Neural cell (in vitro differentiated cells): ENCODE measurements at regions not wholly inside any gene's neighbourhood (a gene's known extent, or its start where the extent isn't known, plus 50 kb on each side); places are given as distances from the start of the nearest gene placed in this dataset.

Source experiments
- H2AFZ ChIP-seq: fragments of 200-600, 300-800 bp; sonication (generic), shearing (Covaris generic); 2 replicates; pipeline ENCODE4 v1.6.0; 2014; ENCODE audit warnings: low read depth, mild to moderate bottlenecking, antibody characterized with exemption, low read length, moderate library complexity
- H3F3A ChIP-seq: fragments of 200-600 bp; shearing (Covaris generic); 2 replicates; pipeline ENCODE4 v1.6.1; 2016; ENCODE audit warnings: mild to moderate bottlenecking, moderate library complexity, mixed read lengths, antibody characterized with exemption, low read length; ENCODE audit not compliant: insufficient read depth, poor library complexity, severe bottlenecking
- H3K27ac ChIP-seq: fragments of 200-600, 300-800 bp; sonication (generic), shearing (Covaris generic); 2 replicates; pipeline ENCODE4 v1.5.1; 2014; ENCODE audit warnings: mild to moderate bottlenecking, low read length, moderate library complexity
- H3K27me3 ChIP-seq: fragments of 300-800, 200-600 bp; sonication (generic), shearing (Covaris generic); 2 replicates; pipeline ENCODE4 v1.6.0; 2014; ENCODE audit warnings: mild to moderate bottlenecking, low read depth, low read length, moderate library complexity; ENCODE audit not compliant: insufficient read depth
- H3K36me3 ChIP-seq: fragments of 300-800, 200-600 bp; sonication (generic), shearing (Covaris generic); 2 replicates; pipeline ENCODE4 v1.5.1; 2014; ENCODE audit warnings: mild to moderate bottlenecking, antibody characterized with exemption, low read length, moderate library complexity; ENCODE audit not compliant: insufficient read depth
- H3K4me2 ChIP-seq: fragments of 300-800, 200-600 bp; sonication (generic), shearing (Covaris generic); 2 replicates; pipeline ENCODE4 v1.6.0; 2014; ENCODE audit warnings: mild to moderate bottlenecking, low read length
- H3K4me3 ChIP-seq: fragments of 300-800, 200-600 bp; sonication (generic), shearing (Covaris generic); 2 replicates; pipeline ENCODE4 v1.5.1; 2014; ENCODE audit warnings: mild to moderate bottlenecking, low read length, moderate library complexity
- H3K79me2 ChIP-seq: fragments of 200-600 bp; shearing (Covaris generic); replicated peaks from 2 replicates; pipeline ENCODE4 v1.6.0; 2014; ENCODE audit warnings: mild to moderate bottlenecking, low read length, moderate library complexity; ENCODE audit not compliant: insufficient read depth
- H3K9ac ChIP-seq: fragments of 300-800, 200-600 bp; sonication (generic), shearing (Covaris generic); 2 replicates; pipeline ENCODE4 v1.6.1; 2016; ENCODE audit warnings: mild to moderate bottlenecking, low read length, mixed read lengths
- H3K9me2 ChIP-seq: fragments of 200-600 bp; shearing (Covaris generic); 2 replicates; pipeline ENCODE4 v1.6.1; 2016; ENCODE audit warnings: mild to moderate bottlenecking, low read length, mixed read lengths; ENCODE audit not compliant: insufficient read depth
- H3K9me3 ChIP-seq: fragments of 200-600, 300-800 bp; sonication (generic), shearing (Covaris generic); 2 replicates; pipeline ENCODE4 v1.6.1; 2016; ENCODE audit warnings: mild to moderate bottlenecking, mixed run types, low read length, moderate library complexity, mixed read lengths
- H4K20me1 ChIP-seq: fragments of 200-600 bp; shearing (Covaris generic); 2 replicates; pipeline ENCODE4 v1.6.1; 2016; ENCODE audit warnings: mild to moderate bottlenecking, mixed run types; ENCODE audit not compliant: insufficient read depth
- EP300 ChIP-seq: fragments of 450-650 bp; conservative IDR thresholded peaks from 2 replicates; pipeline ENCODE4 v1.6.1; 2014; ENCODE audit warnings: antibody characterized with exemption, mild to moderate bottlenecking, moderate library complexity; ENCODE audit not compliant: poor library complexity, severe bottlenecking
- EZH2 ChIP-seq: fragments of 200-600, 300-800 bp; shearing (Covaris generic), sonication (generic); IDR thresholded peaks from 2 replicates; pipeline ENCODE4 v1.6.1; 2014; ENCODE audit warnings: antibody characterized with exemption, low read length, borderline replicate concordance, mild to moderate bottlenecking; ENCODE audit not compliant: insufficient read depth, poor library complexity, severe bottlenecking
- MXI1 ChIP-seq: fragments of 450-650 bp; conservative IDR thresholded peaks from 2 replicates; pipeline ENCODE4 v1.6.1; 2014; ENCODE audit warnings: antibody characterized with exemption, mild to moderate bottlenecking; ENCODE audit not compliant: poor library complexity, severe bottlenecking
- POLR2AphosphoS5 ChIP-seq: IDR thresholded peaks from 2 replicates; pipeline ENCODE4 v1.6.1; 2012
- RAD21 ChIP-seq: fragments of 450-650 bp; conservative IDR thresholded peaks from 2 replicates; pipeline ENCODE4 v1.6.1; 2014; ENCODE audit warnings: antibody characterized with exemption, mild to moderate bottlenecking, moderate library complexity
- SMC3 ChIP-seq: fragments of 450-650 bp; conservative IDR thresholded peaks from 2 replicates; pipeline ENCODE4 v1.6.1; 2014; ENCODE audit warnings: antibody characterized with exemption, mild to moderate bottlenecking, moderate library complexity; ENCODE audit not compliant: poor library complexity
- TAF1 ChIP-seq: IDR thresholded peaks from 2 replicates; pipeline ENCODE4 v1.6.1; 2012; ENCODE audit warnings: low read depth
- TF ChIP-seq, protein P1 (sequence below): fragments of 450-650 bp; IDR thresholded peaks from 2 replicates; pipeline ENCODE4 v1.5.1; 2014; ENCODE audit warnings: antibody characterized with exemption, mild to moderate bottlenecking, moderate library complexity; ENCODE audit not compliant: poor library complexity, severe bottlenecking
- TF ChIP-seq, protein P2 (sequence below): IDR thresholded peaks from 2 replicates; pipeline ENCODE4 v1.6.1; 2012; ENCODE audit warnings: borderline replicate concordance

DNA sequence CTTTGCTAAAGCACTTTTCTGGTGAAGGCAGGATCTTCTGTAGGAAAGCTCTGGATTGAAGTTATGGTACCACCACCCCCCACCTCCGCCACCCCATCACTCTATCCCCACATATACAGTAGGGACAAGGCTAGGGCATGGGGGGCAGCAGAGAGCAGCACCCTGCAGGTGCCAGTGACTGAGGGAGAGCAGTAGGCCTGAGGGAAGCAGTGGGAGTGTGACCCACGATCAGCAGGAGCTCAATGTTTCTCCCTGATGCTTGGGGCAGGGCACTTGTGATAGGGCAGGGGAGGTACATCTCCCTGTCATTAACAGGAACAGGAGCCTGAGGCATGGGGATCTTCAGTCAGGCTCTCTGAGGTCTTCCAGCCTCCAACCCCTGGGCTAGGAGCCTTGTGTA lies 121.6 kb downstream of the ZFP36L2 start:
- Histone ChIP-seq H3K27me3 (no peaks in the 10 kb centered on the region), H3K4me2 (no peak overlapping the region), H3K9ac (no peak overlapping the region), H3K4me3 (no peak overlapping the region), H3F3A (no peaks in the 10 kb centered on the region), H3K79me2 (no peaks in the 10 kb centered on the region), H3K27ac (no peak overlapping the region), H3K9me2 (no peaks in the 10 kb centered on the region), H3K36me3 (no peaks in the 10 kb centered on the region), H2AFZ (no peak overlapping the region), H4K20me1 (no peaks in the 10 kb centered on the region), H3K9me3 (no peaks in the 10 kb centered on the region)
- no peak for TF ChIP-seq EZH2
- TF ChIP-seq TAF1 = no peak
- no peak for TF ChIP-seq EP300
- no peak for TF ChIP-seq MXI1

DNA sequence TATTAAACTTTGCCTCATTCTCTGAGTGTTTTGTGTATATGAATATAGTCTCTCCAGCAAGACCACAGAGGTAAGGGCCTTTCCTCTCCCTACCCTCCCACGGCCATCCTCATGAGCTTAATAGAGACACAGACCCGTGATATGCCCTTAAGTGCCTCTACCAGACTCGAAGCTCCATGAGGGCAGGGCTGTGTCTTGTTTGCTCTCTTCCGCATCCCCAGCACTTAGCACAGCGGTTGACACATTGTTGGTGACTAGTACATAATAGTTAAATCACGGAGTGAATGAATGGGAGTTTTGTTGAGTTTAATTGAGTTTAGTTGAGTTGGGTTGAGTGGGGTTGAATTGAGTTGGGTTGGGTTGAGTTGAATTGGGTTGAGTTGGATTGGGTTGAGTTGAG lies 122.3 kb downstream of the ZFP36L2 start:
- Histone ChIP-seq H3K36me3 (no peaks in the 10 kb centered on the region), H3K9me3 (no peaks in the 10 kb centered on the region), H3K27ac (no peak overlapping the region), H3K4me2 (no peak overlapping the region), H3K27me3 (no peaks in the 10 kb centered on the region), H3K4me3 (no peak overlapping the region), H3K9ac (no peak overlapping the region), H4K20me1 (no peaks in the 10 kb centered on the region), H2AFZ (no peak overlapping the region), H3K9me2 (no peaks in the 10 kb centered on the region), H3K79me2 (no peaks in the 10 kb centered on the region), H3F3A (no peaks in the 10 kb centered on the region)
- TF ChIP-seq SMC3 (no peak), MXI1 (no peak), EZH2 (no peak), RAD21 (no peak), EP300 (no peak), POLR2AphosphoS5 (no peak), TAF1 (no peak)
- TF ChIP-seq, protein P1, sequence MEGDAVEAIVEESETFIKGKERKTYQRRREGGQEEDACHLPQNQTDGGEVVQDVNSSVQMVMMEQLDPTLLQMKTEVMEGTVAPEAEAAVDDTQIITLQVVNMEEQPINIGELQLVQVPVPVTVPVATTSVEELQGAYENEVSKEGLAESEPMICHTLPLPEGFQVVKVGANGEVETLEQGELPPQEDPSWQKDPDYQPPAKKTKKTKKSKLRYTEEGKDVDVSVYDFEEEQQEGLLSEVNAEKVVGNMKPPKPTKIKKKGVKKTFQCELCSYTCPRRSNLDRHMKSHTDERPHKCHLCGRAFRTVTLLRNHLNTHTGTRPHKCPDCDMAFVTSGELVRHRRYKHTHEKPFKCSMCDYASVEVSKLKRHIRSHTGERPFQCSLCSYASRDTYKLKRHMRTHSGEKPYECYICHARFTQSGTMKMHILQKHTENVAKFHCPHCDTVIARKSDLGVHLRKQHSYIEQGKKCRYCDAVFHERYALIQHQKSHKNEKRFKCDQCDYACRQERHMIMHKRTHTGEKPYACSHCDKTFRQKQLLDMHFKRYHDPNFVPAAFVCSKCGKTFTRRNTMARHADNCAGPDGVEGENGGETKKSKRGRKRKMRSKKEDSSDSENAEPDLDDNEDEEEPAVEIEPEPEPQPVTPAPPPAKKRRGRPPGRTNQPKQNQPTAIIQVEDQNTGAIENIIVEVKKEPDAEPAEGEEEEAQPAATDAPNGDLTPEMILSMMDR = no peak
- TF ChIP-seq, protein P2, sequence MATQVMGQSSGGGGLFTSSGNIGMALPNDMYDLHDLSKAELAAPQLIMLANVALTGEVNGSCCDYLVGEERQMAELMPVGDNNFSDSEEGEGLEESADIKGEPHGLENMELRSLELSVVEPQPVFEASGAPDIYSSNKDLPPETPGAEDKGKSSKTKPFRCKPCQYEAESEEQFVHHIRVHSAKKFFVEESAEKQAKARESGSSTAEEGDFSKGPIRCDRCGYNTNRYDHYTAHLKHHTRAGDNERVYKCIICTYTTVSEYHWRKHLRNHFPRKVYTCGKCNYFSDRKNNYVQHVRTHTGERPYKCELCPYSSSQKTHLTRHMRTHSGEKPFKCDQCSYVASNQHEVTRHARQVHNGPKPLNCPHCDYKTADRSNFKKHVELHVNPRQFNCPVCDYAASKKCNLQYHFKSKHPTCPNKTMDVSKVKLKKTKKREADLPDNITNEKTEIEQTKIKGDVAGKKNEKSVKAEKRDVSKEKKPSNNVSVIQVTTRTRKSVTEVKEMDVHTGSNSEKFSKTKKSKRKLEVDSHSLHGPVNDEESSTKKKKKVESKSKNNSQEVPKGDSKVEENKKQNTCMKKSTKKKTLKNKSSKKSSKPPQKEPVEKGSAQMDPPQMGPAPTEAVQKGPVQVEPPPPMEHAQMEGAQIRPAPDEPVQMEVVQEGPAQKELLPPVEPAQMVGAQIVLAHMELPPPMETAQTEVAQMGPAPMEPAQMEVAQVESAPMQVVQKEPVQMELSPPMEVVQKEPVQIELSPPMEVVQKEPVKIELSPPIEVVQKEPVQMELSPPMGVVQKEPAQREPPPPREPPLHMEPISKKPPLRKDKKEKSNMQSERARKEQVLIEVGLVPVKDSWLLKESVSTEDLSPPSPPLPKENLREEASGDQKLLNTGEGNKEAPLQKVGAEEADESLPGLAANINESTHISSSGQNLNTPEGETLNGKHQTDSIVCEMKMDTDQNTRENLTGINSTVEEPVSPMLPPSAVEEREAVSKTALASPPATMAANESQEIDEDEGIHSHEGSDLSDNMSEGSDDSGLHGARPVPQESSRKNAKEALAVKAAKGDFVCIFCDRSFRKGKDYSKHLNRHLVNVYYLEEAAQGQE = no peak

DNA sequence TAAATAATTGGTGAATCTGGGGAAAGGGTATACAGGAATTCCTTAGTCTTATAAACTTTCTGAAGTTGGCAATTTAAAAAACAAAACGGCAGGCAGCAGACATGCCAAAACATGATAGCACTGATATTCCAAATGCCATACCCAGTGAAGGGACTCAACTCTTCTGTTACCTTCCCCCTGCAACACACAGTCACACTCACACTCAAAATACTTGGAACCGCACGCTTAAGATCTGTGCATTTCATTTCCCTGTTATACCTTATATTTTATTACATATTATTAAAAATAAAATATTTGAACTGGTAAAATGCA lies 123.4 kb downstream of the ZFP36L2 start:
- H3K9ac ChIP-seq = no peak overlapping the region
- H3K36me3 ChIP-seq = no peaks in the 10 kb centered on the region
- H3K4me2 ChIP-seq = no peak overlapping the region
- no peaks in the 10 kb centered on the region for H3K9me3 ChIP-seq
- no peak overlapping the region for H2AFZ ChIP-seq
- no peaks in the 10 kb centered on the region for H3K27me3 ChIP-seq
- H3K9me2 ChIP-seq = no peaks in the 10 kb centered on the region
- TF ChIP-seq EZH2 (no peak), MXI1 (no peak), POLR2AphosphoS5 (no peak), EP300 (no peak), TAF1 (no peak), SMC3 (no peak)
- no peaks in the 10 kb centered on the region for H3F3A ChIP-seq
- H4K20me1 ChIP-seq = no peaks in the 10 kb centered on the region
- no peak overlapping the region for H3K4me3 ChIP-seq
- H3K27ac ChIP-seq = no peak overlapping the region
- no peaks in the 10 kb centered on the region for H3K79me2 ChIP-seq
